GM13977 (cell line): ENCODE measurements at regions not wholly inside any gene's neighbourhood (a gene's known extent, or its start where the extent isn't known, plus 50 kb on each side); places are given as distances from the start of the nearest gene placed in this dataset.

Experiments
- DNase-seq: peaks from one replicate; pipeline ENCODE4 v3.0.0; 2012; ENCODE audit warnings: low spot score
- CTCF ChIP-seq: IDR thresholded peaks from 2 replicates; pipeline ENCODE4 v1.5.1; 2012; ENCODE audit warnings: mild to moderate bottlenecking, control low read depth; ENCODE audit not compliant: insufficient read depth; ENCODE audit errors: extremely low read depth, missing control alignments
- in situ Hi-C: fragments of 300-500 bp; cut with MboI; formaldehyde crosslinking; loops from one replicate; pipeline ENCODE4 v1.12.0; 2022; ENCODE audit warnings: low sequenced_read_pairs, low pct_unique_long_range_greater_than_20kb, mixed read lengths, inconsistent platforms; ENCODE audit not compliant: unreplicated experiment

- TF ChIP-seq CTCF = no peak
- DNase-seq = no peak
- in situ Hi-C loops = no loop called here
Observed at GRCh38 chr12:107356937-107357295, 263.6 kb upstream of the CRY1 start.

DNA sequence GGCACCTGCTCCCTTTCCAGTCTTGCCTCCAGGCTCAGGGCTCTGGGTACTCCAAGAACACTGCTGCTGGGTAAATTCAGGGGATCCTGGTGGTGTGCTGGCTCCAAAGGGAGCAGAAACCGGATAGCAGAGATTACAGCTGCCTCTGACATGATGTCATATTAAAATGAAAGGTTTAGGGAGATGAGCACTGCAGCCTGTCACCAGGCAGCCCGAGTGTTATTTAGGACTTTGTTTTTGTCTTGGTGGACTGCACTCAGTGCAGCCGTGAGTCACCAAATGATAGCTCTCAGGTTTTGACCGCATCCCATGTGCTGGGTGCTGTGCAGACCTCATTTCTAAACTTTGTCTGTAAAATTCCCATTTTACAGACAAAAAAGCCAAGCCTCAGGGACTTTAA lies 266.0 kb upstream of the CRY1 start:
- in situ Hi-C loops = no loop called here
- TF ChIP-seq CTCF = no peak
- DNase-seq = no peak

DNA sequence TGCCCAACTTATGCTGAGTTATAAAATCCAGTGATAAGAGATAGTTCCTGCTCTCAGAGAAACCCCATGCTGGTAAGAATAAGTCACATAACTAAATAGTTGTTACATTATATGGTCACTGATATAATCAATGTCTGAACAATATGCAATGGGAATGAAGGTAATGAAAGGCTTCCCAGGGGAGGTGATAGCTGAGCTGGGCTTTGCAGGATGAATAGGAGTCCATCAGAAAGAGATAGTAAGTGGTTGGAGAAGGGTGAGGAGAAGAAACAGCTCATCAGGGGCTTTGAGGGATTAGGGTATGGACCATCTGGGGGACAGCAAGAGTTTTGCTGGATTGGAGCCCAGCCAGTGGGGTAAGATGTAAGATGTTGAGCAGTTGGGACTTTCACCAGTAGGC lies 266.7 kb upstream of the CRY1 start:
- in situ Hi-C loops = no loop called here
- DNase-seq = no peak
- no peak for TF ChIP-seq CTCF

DNA sequence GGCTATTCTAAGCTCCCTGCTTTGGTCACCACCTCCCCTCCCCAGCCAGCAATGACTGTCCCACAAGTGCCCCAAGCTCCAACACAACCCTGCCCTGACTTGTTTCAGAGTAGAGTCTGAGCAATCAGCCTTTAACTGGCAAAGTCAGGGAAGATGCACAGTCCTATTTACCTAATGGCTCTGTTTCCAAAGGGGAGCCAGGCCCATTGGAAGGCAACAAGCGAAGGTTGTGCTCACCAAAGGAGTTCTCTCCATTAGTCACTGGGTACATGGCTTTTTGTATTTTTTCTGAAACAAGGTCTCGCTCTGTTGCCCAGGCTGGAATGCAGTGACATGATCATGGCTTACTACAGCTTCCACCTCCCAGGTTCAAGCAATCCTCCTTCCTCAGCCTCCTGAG lies 267.1 kb upstream of the CRY1 start:
- in situ Hi-C loops = no loop called here
- DNase-seq = no peak

GRCh38 chr12:107361970-107362369 lies 268.6 kb upstream of the CRY1 start:
- in situ Hi-C loops = no loop called here
- DNase-seq = no peak
- TF ChIP-seq CTCF = no peak

More for the DNA sequence above, 267.1 kb upstream of the CRY1 start:
- TF ChIP-seq CTCF = no peak

DNA sequence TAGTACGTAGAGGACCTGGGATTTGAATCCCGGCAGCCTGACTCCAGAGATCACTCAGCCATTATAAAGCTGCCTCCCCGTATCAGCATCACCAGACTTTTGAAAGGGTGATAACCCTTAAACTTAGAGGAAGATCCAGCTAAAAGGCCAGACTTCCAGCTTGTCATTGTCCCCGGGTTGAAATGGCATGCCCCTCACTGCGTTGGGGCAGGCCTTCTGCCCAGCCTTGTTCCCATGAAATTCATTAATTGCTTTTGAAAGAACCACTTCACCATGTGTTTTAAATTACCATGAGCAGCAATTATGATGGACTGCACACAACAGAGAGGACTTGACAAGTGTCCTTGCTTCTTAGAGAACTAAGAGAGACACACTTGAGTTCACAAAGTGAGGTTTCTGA lies 269.6 kb upstream of the CRY1 start:
- no peak for TF ChIP-seq CTCF
- no peak for DNase-seq
- in situ Hi-C loops = no loop called here

GRCh38 chr12:107364875-107365518 lies 271.6 kb upstream of the CRY1 start:
- no peak for TF ChIP-seq CTCF
- no peak for DNase-seq
- in situ Hi-C loops = no loop called here
